ENCODE measurements at regions not wholly inside any gene's neighbourhood (a gene's known extent, or its start where the extent isn't known, plus 50 kb on each side); places are given as distances from the start of the nearest gene placed in this dataset.
"Not testable (repeated sequence)": the region's sequence is repeated elsewhere in the genome, so short reads cannot be mapped to it uniquely, and the experiment has no call there.

DNA sequence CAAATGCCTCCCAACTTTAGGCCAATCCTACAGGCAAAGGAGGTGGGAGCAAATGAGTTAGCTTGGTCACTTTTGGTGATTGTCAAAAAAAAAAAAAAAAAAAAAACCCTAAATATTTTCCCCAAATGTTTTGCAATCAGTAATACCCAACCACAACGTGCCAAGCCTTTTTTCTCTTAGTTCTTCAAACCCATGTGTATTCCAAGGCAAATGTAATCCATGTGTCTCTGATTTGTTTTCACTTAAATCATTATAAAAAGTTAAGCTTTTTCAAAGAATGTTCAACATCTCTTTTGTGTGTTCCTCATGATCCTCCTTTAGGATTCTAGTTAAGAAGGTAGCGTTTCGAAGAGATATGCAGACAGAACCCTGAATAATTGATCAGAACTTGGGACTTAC, 328.4 kb downstream of the PAPSS1 start:
- no peak for DNase-seq (ENCODE audit: low read depth in 2 of 2)

DNA sequence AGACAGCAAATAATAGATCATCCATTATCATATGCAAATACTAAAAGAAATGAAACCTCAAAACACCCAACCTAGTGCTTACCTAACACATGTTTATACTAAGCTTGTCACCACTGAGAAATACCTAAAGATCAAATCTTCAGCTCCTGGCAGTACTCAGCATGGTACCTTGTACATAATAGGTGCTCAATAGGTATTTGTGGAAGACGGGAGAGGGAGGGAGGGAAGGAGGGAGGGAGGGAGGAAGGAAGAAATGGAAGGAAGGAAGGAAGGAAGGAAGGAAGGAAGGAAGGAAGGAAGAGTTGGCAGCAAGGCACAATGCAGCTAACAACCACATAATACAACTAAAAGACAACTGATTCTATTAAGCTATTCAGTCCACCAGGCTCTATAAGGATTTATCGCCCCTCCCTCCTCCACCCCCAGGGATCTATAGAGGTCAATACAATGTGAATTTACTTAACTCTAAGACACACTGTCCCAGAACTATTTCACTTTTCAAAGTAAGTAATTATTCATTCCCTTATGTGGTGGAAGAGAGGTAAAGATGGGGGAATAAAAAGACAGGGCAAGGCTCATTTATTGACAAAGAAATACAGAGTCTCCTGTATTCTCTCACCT, 328.9 kb downstream of the PAPSS1 start:
- no peak for DNase-seq (ENCODE audit: low read depth in 2 of 2)

GRCh38 chr4:107389965-107390364, 330.1 kb downstream of the PAPSS1 start:
- no peak for DNase-seq (ENCODE audit: low read depth in 2 of 2)

- DNase-seq (ENCODE audit: low read depth in 2 of 2), result no peak
Measured at GRCh38 chr4:107388736-107389274, 331.2 kb downstream of the PAPSS1 start.

DNA sequence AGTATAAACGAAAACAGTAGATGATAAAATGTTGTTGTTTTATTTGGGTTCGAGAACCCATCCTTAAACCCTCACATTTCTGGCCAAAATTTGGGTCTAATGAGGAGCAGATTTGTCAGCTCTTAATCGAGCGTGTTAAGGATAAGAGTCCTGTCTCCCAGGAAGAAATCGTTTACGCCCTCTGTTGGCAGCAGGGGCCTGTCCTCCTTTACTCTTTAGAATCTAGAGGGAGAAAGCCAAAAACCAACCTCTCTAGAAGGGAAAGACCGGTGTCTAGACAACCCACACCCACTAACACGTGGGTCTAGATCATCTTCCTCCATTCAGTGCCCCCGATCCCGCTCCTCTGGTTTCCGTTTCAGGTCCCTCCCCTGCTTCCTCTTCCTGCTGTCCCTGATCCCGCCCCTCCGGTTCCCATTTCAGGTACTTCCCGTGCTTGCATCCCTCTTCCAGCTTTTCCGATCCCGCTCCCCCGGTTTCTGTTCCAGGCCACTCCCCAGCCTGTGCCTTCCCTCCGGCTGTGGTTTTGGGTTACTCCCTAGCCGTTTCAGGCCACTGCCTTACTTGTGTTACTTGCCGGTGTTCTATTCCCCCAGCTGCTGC, 339.1 kb downstream of the PAPSS1 start:
- DNase-seq (ENCODE audit: low read depth in 2 of 2), result no peak

GRCh38 chr4:107380190-107380589, 339.8 kb downstream of the PAPSS1 start:
- no peak for DNase-seq (ENCODE audit: low read depth in 2 of 2)

DNA sequence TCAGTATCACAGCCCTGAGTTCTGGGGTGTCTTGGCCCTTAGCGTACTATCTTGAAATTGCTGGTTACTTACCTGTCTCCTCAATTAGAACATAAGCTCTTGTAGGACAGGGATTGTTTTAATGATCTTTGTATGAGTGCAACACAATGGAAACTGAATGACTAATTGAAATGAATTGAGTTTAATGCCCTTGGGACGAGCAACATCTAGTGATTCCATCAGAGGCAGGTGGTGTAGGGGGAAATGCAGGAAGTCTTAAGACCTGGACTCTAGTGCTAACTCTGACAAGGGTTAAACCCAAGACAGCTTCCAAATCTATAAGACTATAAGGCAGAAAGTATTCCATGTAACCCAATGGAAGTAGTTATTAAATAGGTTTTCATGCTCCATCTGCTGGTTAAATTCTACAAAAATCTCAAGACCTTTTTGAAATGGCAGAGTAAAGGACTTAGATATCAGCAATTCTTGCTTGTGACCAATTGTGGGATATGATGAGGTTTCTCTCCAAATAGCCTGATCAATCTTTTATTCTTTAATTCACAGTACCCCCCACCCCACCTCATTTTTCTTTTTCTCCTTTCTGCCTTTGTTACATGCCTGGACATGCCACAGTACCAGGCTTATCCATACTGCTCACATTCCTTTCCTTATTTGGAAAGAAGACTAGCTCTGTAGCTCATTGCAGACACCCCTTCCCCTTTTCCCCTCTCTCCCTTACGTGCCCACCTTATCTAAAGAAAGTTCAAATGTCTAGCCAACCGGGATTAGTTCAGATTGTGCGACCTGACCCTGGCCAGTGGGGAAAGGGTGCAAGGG, 340.8 kb downstream of the PAPSS1 start:
- DNase-seq (ENCODE audit: low read depth in 2 of 2), result no peak

GRCh38 chr4:107376293-107376692, 340.2 kb upstream of the DKK2 start:
- DNase-seq (ENCODE audit: low read depth in 2 of 2), result no peak

- DNase-seq (ENCODE audit: low read depth in 2 of 2), result no peak
Measured at GRCh38 chr4:107366900-107367299, 330.8 kb upstream of the DKK2 start.

- DNase-seq (ENCODE audit: low read depth in 2 of 2), result no peak
Measured at GRCh38 chr4:107366016-107366735, 330.1 kb upstream of the DKK2 start.

- no peak for DNase-seq (ENCODE audit: low read depth in 2 of 2)
Measured at GRCh38 chr4:107363125-107363524, 327.0 kb upstream of the DKK2 start.

DNA sequence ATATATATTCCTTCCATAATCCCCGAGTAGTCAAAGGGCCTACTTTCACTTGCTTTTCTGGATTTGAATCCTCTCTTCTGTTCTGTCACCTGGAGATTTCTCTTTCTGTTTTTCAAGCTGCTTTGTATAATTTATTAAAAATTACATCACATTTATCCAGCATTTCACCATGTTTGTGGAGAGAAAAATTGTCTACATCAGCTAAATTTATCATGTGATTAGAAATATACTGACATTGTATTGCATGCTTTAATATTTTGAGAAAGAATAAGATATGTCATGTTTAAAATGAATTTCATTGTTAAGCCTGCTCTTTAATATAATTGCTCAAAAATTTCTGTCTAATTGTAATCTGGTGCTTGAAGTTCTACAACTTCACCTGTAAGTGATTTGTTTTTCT, 323.1 kb upstream of the DKK2 start:
- DNase-seq (ENCODE audit: low read depth in 2 of 2), result no peak

- not testable (repeated sequence) for DNase-seq (ENCODE audit: low read depth in 2 of 2)
Measured at GRCh38 chr4:107354304-107354703, 318.2 kb upstream of the DKK2 start.

GRCh38 chr4:107351196-107351595, 315.1 kb upstream of the DKK2 start:
- no peak for DNase-seq (ENCODE audit: low read depth in 2 of 2)

DNA sequence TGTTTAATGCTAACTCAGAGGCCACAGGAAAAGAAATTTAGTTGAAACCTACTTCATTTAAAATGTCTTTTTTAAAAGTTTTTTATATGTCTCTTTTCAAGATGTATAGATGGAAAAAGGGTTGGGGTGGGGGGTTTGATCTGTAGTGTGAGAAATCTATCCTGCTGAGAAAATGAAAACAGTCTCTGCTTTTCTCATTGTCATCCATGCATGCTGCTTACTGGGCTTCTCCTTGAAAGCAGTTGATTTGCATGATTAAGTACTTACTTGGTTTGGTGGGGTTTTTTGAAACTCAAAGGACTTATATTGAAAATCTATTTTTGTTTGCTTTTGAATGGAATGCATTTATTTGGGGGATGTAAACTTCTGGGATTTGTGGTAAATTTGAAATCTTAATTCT, 313.6 kb upstream of the DKK2 start:
- DNase-seq (ENCODE audit: low read depth in 2 of 2), result no peak

GRCh38 chr4:107349266-107349665, 313.2 kb upstream of the DKK2 start:
- DNase-seq (ENCODE audit: low read depth in 2 of 2), result no peak

DNA sequence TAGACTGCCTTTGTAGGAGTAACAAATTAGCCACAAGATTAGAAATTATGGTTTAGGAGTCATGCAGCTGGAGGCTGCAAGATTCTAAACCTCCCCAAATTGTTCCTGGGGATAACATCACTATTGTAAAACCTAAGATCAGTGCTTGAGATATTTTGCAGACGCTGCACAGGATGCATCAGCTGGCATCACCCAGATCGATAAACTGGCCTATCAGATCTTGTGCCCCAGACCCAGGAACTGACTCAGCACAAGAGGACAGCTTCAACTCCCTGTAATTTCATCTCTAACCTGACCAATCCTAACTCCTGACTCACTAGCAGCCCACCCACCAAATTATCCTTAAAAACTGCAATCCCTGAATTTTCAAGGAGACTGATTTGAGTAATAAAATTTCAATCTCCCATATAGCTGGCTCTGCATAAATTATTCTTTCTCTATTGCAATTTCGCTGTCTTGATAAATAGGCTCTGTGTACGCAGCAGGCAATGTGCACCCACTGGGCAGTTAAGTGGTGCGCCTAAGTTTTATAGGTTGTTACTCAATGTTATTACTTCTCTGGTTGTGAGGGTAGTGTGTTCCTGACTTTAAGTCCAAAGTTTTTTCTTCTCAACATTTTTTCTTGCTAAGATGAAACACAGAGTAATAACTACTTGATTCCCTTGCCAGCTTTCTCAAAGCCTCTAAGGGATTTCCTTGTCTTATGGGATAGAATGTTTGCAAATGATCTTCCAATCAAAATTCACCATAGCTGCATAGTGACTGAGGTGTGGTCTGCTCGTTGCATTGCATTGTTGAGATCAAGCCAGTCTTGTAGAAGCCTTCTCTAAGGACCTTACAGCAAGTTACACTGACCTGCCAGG, 312.3 kb upstream of the DKK2 start:
- no peak for DNase-seq (ENCODE audit: low read depth in 2 of 2)

GRCh38 chr4:107333518-107333917, 297.4 kb upstream of the DKK2 start:
- DNase-seq (ENCODE audit: low read depth in 2 of 2), result no peak

GRCh38 chr4:107332656-107333055, 296.5 kb upstream of the DKK2 start:
- not testable (repeated sequence) for DNase-seq (ENCODE audit: low read depth in 2 of 2)

DNA sequence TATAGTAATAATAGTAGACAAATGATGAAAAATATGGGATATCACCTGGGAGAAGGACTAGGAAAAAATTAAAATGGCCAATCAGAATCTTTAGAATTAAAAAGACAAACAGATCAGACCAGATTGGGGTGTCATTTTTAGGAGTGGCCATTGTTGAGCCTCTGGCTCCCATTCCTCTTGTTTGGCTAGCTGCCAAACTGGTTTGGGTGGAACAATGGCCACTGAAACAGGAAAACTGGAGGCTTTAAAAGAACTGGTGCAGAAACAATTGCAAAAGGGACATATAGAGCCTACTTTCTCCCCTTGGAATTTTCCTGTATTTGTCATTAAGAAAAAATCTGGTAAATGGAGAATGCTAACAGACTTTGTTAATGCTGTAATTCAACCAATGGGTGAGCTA, 294.8 kb upstream of the DKK2 start:
- no peak for DNase-seq (ENCODE audit: low read depth in 2 of 2)

GRCh38 chr4:107319386-107319785, 283.3 kb upstream of the DKK2 start:
- no peak for DNase-seq (ENCODE audit: low read depth in 2 of 2)
